Testis (tissue), 2 donors: ENCODE measurements at regions not wholly inside any gene's neighbourhood (a gene's known extent, or its start where the extent isn't known, plus 50 kb on each side); places are given as distances from the start of the nearest gene placed in this dataset.
"Not testable (repeated sequence)": the region's sequence is repeated elsewhere in the genome, so short reads cannot be mapped to it uniquely, and the experiment has no call there.

Source experiments
- DNase-seq: peaks from one replicate; pipeline ENCODE4 v3.0.0-alpha.2; 2019
- H3K27ac ChIP-seq, 2 donors: fragments of 200-600 bp; sonication (generic); one replicate each; pipeline ENCODE4 v1.5.1; 2019
- H3K27me3 ChIP-seq: fragments of 200-600 bp; sonication (generic); one replicate; pipeline ENCODE4 v1.5.1; 2019
- H3K36me3 ChIP-seq: fragments of 200-600 bp; sonication (generic); one replicate; pipeline ENCODE4 v1.5.1; 2017; ENCODE audit warnings: low read depth; ENCODE audit errors: missing control alignments
- H3K4me1 ChIP-seq: fragments of 200-600 bp; sonication (generic); one replicate; pipeline ENCODE4 v1.5.1; 2019
- H3K4me3 ChIP-seq, 2 donors: fragments of 200-600 bp; sonication (generic); one replicate each; pipeline ENCODE4 v1.5.1; 2017 to 2019
- H3K9me3 ChIP-seq: fragments of 200-600 bp; sonication (generic); one replicate; pipeline ENCODE4 v1.5.1; 2017
- POLR2A ChIP-seq: fragments of 450-650 bp; IDR thresholded peaks from one replicate; pipeline ENCODE4 v1.6.1; 2017; ENCODE audit warnings: antibody characterized with exemption, mild to moderate bottlenecking, moderate library complexity
- WGBS, 2 donors: methylation state at CpG; one replicate each; pipeline ENCODE4 v1.1.5; 2018; 5-methylcytosine and 5-hydroxymethylcytosine counted together
- intact Hi-C: fragments of 100-400 bp; cut with DNase I; formaldehyde crosslinking; loops from one replicate; pipeline ENCODE4 v1.15.1; 2023; ENCODE audit warnings: low total_unique reads
- TF ChIP-seq, protein P1 (sequence below), 3 experiments: fragments of 450-650 bp in 2 of 3; fragments of 200-600 bp in 1 of 3; sonication (generic) in 1 of 3; IDR thresholded peaks; one replicate each; pipeline ENCODE4 v1.5.1; 2016 to 2019; ENCODE audit warnings: antibody characterized with exemption in 3 of 3, mild to moderate bottlenecking in 2 of 3, moderate library complexity in 1 of 3

DNA sequence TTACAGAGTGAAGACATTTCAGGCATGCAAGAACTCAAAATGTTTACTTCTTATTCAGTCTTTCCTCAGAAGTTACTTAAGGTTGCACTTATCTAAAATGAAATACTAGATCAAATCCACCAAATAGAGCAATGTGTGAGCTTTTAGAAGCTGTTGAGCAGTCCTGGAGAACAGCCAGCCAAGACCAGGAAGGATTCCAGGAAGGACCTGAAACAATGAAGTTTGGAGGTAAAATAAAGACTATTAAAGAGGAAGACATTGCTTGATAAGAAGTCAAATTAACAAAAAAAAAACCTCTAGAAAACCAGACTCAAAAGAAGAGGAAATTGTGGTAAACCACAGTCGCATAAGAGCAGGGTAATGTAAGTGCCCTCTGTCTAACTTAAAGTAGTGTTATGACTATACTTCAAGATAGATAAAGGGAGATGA lies 156.2 kb upstream of the S1PR3 start:
- intact Hi-C loops, result no loop called here
- 50 to 80% methylated on average over 1 of the region's 1 CpG for WGBS, 2 donors
- H3K36me3 ChIP-seq, result no peaks in the 10 kb centered on the region
- H3K4me3 ChIP-seq, result no peak overlapping the region
- TF ChIP-seq, protein P1, sequence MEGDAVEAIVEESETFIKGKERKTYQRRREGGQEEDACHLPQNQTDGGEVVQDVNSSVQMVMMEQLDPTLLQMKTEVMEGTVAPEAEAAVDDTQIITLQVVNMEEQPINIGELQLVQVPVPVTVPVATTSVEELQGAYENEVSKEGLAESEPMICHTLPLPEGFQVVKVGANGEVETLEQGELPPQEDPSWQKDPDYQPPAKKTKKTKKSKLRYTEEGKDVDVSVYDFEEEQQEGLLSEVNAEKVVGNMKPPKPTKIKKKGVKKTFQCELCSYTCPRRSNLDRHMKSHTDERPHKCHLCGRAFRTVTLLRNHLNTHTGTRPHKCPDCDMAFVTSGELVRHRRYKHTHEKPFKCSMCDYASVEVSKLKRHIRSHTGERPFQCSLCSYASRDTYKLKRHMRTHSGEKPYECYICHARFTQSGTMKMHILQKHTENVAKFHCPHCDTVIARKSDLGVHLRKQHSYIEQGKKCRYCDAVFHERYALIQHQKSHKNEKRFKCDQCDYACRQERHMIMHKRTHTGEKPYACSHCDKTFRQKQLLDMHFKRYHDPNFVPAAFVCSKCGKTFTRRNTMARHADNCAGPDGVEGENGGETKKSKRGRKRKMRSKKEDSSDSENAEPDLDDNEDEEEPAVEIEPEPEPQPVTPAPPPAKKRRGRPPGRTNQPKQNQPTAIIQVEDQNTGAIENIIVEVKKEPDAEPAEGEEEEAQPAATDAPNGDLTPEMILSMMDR (IDR thresholded peaks at IDR 0.05), result no peak
- no peak for TF ChIP-seq POLR2A
- H3K27ac ChIP-seq, result no peak overlapping the region
- H3K9me3 ChIP-seq, result no peaks in the 10 kb centered on the region
- no peak for DNase-seq
- H3K4me1 ChIP-seq, result no peaks in the 10 kb centered on the region
- no peaks in the 10 kb centered on the region for H3K27me3 ChIP-seq

- Histone ChIP-seq H3K27ac (peak overlapping the region in 1 of 2 donors; percentile 3), H3K9me3 (no peaks in the 10 kb centered on the region), H3K27me3 (no peaks in the 10 kb centered on the region), H3K4me1 (no peaks in the 10 kb centered on the region), H3K4me3 (no peak overlapping the region), H3K36me3 (no peaks in the 10 kb centered on the region)
- WGBS, 2 donors, result 58 to 64% methylated on average over 3 of the region's 3 CpGs
- no peak for DNase-seq
- intact Hi-C loops, result no loop called here
- no peak for TF ChIP-seq POLR2A
- TF ChIP-seq, protein P1 (IDR thresholded peaks at IDR 0.05), result no peak
These were observed 155.5 kb upstream of the S1PR3 start for GRCh38 chr9:88835772-88836171.

DNA sequence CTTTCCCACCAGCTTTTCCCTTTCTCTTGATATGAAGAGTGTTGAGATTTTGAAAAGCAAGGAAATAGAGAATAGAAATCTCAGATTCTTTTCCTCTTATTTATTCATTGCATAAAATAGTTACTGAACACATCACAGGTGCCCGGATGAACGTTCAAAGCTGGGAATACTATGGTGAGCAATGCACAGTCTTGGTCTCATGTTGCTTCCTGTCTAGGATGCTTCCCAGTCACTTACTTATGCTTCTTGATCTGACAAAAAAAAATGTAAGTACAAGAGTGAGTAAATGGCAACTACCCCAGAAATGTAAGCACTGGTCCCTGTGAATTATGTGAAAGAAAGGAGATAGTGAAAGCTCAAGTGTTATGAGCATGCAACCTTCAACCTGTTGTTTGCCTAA lies 153.5 kb upstream of the S1PR3 start:
- intact Hi-C loops, result no loop called here
- H3K9me3 ChIP-seq, result no peaks in the 10 kb centered on the region
- TF ChIP-seq POLR2A, result no peak
- TF ChIP-seq, protein P1 (IDR thresholded peaks at IDR 0.05), result no peak
- DNase-seq, result no peak
- WGBS, 2 donors, result 84 to 91% methylated on average over 2 of the region's 2 CpGs
- no peaks in the 10 kb centered on the region for H3K4me1 ChIP-seq
- H3K27me3 ChIP-seq, result no peaks in the 10 kb centered on the region
- no peak overlapping the region for H3K4me3 ChIP-seq
- no peaks in the 10 kb centered on the region for H3K36me3 ChIP-seq
- H3K27ac ChIP-seq, result no peak overlapping the region

DNA sequence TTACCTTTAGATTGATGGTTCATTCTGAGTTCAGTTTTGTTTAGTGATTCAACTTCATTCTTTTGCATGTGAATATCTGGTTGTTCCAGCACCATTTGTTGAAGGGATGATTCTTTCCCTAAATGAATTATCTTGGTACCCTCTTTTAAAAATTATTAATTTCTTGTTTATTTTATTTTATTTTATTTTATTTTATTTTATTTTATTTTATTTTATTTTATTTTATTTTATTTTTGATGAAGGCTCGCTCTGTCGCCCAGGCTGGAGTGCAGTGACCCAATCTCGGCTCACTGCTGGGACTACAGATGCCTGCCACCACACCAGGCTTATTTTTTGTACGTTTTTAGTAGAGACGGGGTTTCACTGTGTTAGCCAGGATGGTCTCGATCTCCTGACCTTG lies 141.4 kb upstream of the S1PR3 start:
- H3K27me3 ChIP-seq, H3K27ac ChIP-seq, H3K36me3 ChIP-seq, DNase-seq, H3K4me1 ChIP-seq, H3K9me3 ChIP-seq, H3K4me3 ChIP-seq, intact Hi-C loops: not testable (repeated sequence)
- WGBS, 2 donors, result 96 to 99% methylated on average over 6 of the region's 6 CpGs

GRCh38 chr9:88852794-88853193 lies 138.5 kb upstream of the S1PR3 start:
- WGBS, 2 donors, result 28 to 35% methylated on average over 1 of the region's 1 CpG
- H3K4me3 ChIP-seq, result no peak overlapping the region
- H3K36me3 ChIP-seq, result no peaks in the 10 kb centered on the region
- intact Hi-C loops, result no loop called here
- DNase-seq, result peak; percentile 33
- no peaks in the 10 kb centered on the region for H3K9me3 ChIP-seq
- TF ChIP-seq, protein P1 (IDR thresholded peaks at IDR 0.05), result no peak
- no peak for TF ChIP-seq POLR2A
- H3K4me1 ChIP-seq, result no peaks in the 10 kb centered on the region
- peak overlapping the region in 1 of 2 donors; percentile 38 for H3K27ac ChIP-seq
- no peaks in the 10 kb centered on the region for H3K27me3 ChIP-seq
